HG02642 (cell line): ENCODE measurements at regions not wholly inside any gene's neighbourhood (a gene's known extent, or its start where the extent isn't known, plus 50 kb on each side); places are given as distances from the start of the nearest gene placed in this dataset.
"Not testable (repeated sequence)": the region's sequence is repeated elsewhere in the genome, so short reads cannot be mapped to it uniquely, and the experiment has no call there.

ENCODE experiments used
- ATAC-seq: cut with Tn5 transposase; IDR thresholded peaks from one replicate; pipeline ENCODE4 v1.9.1; 2021; ENCODE audit warnings: mild to moderate bottlenecking; ENCODE audit not compliant: unreplicated experiment, poor library complexity

- no peak for ATAC-seq
These were observed 240.4 kb upstream of the AFF2 start for GRCh38 chrX:148259990-148260389.

- no peak for ATAC-seq
These were observed 234.6 kb upstream of the AFF2 start for GRCh38 chrX:148265829-148266228.

GRCh38 chrX:148268673-148269072, 231.7 kb upstream of the AFF2 start:
- ATAC-seq = no peak

GRCh38 chrX:148269513-148269912, 230.9 kb upstream of the AFF2 start:
- ATAC-seq = no peak

GRCh38 chrX:148270499-148270898, 229.9 kb upstream of the AFF2 start:
- no peak for ATAC-seq

- ATAC-seq = no peak
These were observed 229.2 kb upstream of the AFF2 start for GRCh38 chrX:148271263-148271662.

GRCh38 chrX:148281920-148282319, 218.5 kb upstream of the AFF2 start:
- ATAC-seq = no peak

GRCh38 chrX:148282504-148282903, 217.9 kb upstream of the AFF2 start:
- no peak for ATAC-seq

GRCh38 chrX:148284056-148284455, 216.4 kb upstream of the AFF2 start:
- ATAC-seq = no peak

GRCh38 chrX:148284821-148285220, 215.6 kb upstream of the AFF2 start:
- ATAC-seq = no peak

GRCh38 chrX:148288451-148288850, 212.0 kb upstream of the AFF2 start:
- ATAC-seq = no peak

- no peak for ATAC-seq
These were observed 210.4 kb upstream of the AFF2 start for GRCh38 chrX:148290041-148290440.

GRCh38 chrX:148290931-148291330, 209.5 kb upstream of the AFF2 start:
- ATAC-seq = no peak

- no peak for ATAC-seq
These were observed 201.7 kb upstream of the AFF2 start for GRCh38 chrX:148298737-148299136.

GRCh38 chrX:148305214-148305613, 195.2 kb upstream of the AFF2 start:
- not testable (repeated sequence) for ATAC-seq

GRCh38 chrX:148309413-148309812, 191.0 kb upstream of the AFF2 start:
- no peak for ATAC-seq

- ATAC-seq = peak; percentile 80
These were observed 189.8 kb upstream of the AFF2 start for GRCh38 chrX:148310426-148311165.

- no peak for ATAC-seq
These were observed 188.9 kb upstream of the AFF2 start for GRCh38 chrX:148311544-148311943.

- ATAC-seq = no peak
These were observed 185.5 kb upstream of the AFF2 start for GRCh38 chrX:148314876-148315275.

- no peak for ATAC-seq
These were observed 184.0 kb upstream of the AFF2 start for GRCh38 chrX:148316446-148316845.

- ATAC-seq = no peak
These were observed 177.5 kb upstream of the AFF2 start for GRCh38 chrX:148322906-148323305.

- ATAC-seq = no peak
These were observed 166.4 kb upstream of the AFF2 start for GRCh38 chrX:148333989-148334388.
